GM12874 (cell line): ENCODE measurements at regions not wholly inside any gene's neighbourhood (a gene's known extent, or its start where the extent isn't known, plus 50 kb on each side); places are given as distances from the start of the nearest gene placed in this dataset.

Source experiments
- CTCF ChIP-seq: IDR thresholded peaks from 2 replicates; pipeline ENCODE4 v1.5.1; 2011; ENCODE audit warnings: low read depth, mild to moderate bottlenecking, control low read depth, low read length, moderate library complexity; ENCODE audit not compliant: insufficient read depth

GRCh38 chr17:79165756-79166473 lies 91.3 kb downstream of the ENGASE start:
- TF ChIP-seq CTCF = no peak

- no peak for TF ChIP-seq CTCF
Observed at GRCh38 chr17:79164913-79165695, 90.5 kb downstream of the ENGASE start.

DNA sequence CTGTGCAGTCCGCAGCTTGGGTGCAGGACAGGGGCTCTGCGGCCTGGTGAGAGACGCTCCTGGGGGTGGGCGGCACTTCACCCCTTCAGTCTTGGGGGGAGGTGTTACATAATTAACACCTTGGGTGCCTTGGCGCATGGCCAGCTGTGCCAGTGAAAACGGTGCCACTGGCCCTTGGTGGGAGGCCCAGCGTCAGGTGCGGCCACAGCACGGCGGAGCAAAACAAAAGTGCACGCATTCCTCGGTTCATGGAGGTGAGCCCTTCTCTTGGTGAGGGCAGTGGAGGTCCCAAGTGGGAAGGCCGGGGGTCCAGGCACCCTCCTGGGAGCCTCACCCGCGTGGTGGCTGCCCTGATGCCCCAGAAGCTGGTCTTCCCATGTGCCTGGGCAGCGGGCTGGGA lies 89.8 kb downstream of the ENGASE start:
- no peak for TF ChIP-seq CTCF

DNA sequence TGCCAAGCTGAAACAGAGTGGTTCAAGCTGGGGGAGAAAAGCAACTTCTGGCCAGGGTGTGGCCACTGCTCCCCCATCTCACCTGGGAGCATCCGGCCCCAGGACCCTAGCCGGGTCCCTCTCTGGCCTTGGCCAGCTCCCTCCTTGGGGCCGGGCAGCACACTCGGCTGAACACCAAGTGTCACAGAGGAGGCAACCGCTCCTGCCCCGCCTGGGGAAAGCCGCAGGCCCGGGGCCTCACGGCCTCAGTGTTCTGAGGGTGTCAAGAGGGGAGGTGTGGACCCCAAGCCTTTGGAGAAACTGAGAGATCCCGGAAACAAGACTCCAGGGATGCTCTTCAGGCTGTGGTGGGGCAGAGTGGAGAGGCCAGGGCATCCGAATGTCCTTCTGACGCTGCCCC lies 88.4 kb downstream of the ENGASE start:
- TF ChIP-seq CTCF = no peak

DNA sequence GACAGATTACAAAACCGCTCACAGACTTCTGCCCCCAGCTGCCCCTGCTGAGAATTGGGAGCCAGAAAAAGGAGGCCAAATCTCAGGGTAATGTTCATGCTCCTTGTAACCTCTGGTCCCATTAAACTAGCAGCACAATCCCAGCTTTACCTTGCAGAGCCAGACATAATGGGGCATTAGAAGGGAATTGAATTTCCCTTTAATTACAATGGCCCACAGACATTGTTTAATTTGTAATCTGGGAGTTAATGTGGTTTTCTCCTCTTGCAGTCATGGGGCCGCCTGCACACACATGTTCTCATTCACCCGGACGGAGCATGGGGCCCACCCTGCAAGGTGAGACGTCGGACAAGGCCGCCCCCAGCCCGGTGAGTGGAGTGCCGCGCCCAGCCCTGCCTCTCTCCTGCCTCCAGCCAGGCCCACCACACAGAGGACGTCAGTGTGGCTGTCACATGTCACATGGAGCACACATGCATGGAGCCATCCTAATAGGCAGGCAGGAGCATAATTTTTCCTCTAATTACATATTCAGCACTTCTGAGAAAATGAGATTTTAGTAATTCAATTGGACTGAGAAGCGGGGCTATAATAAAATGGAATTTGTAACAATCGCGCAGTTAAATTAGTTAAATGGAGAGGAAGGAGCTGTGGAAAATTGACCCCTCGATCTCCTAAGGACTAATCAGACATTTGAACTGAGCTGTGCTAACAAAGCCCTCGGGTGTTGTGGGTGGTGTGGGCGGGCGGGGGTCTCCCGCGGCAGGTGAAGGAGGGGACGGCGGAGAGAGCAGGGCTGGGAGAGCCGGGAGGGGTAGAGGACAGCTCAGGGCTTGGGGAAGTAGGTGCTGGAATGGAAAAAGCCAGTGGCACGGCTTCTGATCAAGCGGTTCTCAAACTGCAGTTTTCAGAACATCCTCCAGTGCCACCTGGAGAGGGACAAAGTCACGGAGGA lies 87.7 kb downstream of the ENGASE start:
- TF ChIP-seq CTCF = no peak

- TF ChIP-seq CTCF = no peak
Observed at GRCh38 chr17:79160980-79161636, 86.5 kb downstream of the ENGASE start.

- TF ChIP-seq CTCF = no peak
Observed at GRCh38 chr17:79159926-79160325, 85.3 kb downstream of the ENGASE start.
